ENCODE measurements at regions not wholly inside any gene's neighbourhood (a gene's known extent, or its start where the extent isn't known, plus 50 kb on each side); places are given as distances from the start of the nearest gene placed in this dataset.
A peak's percentile ranks its signal among the peaks of the same experiment; 100 is the strongest.

GRCh38 chr15:39130556-39131379 lies 450.1 kb upstream of the THBS1 start:
- no peak for DNase-seq

GRCh38 chr15:39131609-39132008 lies 449.3 kb upstream of the THBS1 start:
- DNase-seq: no peak

DNA sequence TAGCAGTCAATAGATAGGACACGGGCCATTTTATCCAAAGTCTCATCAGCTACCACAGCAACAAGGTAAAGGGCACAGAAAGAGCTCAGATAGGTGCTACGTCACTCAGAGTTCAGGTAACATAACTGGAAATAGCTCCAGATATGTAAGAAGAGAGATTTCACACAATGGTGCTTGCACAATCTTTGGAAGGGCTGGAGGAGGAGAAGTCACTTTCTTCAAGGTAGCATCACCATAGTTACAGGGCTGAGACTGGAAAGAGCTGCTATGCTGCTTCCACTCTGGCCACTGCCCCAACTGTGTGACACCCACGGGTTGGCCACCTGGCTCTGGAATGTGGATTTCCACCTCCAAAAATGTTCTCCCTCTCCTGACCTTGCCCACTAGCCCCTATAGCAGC lies 448.8 kb upstream of the THBS1 start:
- DNase-seq: no peak

DNA sequence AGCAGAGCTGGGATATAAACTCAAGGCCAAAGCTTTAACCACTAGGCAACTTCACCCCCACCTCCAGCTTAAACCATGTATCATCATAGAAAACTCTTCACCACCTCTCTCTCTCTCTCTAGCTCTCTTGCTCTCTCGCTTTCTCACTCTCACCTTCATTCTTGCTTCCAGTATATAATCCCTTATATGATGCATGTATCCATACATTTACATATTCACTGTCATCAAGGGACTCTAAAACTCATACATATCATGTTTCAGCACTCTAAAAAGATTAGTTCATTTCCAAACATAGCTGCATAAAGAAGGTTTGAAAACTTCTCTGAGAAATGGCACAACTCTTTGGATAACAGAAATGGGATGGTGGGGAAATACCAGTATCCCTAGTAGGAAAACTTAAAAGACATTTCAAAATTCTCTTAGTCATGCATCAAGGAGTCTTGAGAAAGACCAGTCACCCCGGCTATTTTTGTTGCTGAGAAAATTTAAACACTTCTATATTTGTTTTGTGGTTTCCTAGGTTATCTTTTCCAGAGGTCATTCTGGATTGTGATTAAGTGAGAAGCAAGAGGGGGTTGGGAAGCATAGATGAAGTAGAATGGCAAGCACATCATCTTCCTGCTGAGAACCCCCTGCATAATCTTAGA lies 447.8 kb upstream of the THBS1 start:
- peak; percentile 54 for DNase-seq

DNA sequence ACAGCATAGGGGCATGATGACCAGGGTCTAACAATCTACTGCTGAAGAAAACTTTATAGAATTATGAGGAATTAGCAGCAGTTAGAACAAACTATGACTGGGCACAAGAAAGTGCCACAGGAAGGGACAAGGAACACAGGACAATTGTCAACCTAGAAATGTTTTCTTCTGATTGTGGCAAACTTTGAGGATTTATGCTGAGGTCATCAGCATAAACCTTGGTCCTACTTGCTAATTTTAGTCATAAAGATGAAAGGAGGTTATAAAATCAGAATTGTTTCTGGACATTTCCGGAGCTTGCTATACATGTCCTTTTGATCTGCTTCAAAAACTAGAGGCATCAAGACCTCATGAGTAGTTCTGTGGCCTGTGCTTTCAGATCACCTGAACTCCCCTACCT lies 446.6 kb upstream of the THBS1 start:
- no peak for DNase-seq

- DNase-seq: no peak
These were observed 444.9 kb upstream of the THBS1 start for GRCh38 chr15:39135989-39136388.

DNA sequence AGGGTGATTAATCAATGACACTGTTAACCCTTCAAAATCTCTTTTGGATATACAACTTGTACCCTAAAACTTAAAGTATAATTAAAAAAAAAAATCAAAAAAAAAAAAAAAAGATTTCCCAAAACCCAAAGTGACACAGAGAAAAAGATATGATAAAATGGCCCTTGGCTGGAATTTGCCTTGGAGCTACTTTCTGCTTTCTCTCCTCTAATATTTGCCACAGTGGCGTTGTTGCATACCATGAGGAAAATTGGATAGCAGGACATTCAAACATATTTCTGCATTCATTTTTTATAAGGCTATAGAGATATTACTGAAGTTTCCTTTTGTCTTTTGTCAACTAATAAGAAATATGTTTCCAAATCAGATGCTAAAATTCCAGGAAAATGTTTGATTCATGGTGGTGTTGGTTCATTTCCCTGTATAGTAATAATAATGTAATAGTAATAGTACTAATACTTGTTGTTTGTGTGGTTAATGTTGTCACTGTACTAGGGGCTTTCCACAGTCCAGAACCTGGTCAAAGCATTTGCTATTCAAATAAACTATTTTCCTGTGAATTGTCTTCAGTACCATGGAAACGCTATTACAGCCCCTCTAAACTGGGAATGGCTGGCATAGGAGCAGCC lies 441.3 kb upstream of the THBS1 start:
- no peak for DNase-seq

- no peak for DNase-seq
These were observed 440.7 kb upstream of the THBS1 start for GRCh38 chr15:39140060-39140604.

DNA sequence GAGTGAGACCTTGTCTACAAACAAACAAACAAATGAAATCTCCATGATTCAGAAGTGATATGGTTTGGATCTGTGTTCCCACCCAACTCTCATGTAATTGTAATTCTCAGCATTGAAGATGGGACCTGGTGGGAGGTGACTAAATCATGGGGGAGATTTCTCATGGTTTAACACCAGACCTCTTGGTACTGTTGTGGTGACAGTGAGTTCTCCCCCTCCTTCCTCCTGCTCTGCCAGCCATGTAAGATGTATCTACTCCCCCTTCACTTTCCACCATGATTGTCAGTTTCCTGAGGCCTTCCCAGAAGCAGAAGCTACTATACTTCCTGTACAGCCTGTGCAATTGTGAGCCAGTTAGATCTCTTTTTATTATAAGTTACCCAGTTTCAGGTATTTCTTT lies 438.4 kb upstream of the THBS1 start:
- DNase-seq: no peak

DNA sequence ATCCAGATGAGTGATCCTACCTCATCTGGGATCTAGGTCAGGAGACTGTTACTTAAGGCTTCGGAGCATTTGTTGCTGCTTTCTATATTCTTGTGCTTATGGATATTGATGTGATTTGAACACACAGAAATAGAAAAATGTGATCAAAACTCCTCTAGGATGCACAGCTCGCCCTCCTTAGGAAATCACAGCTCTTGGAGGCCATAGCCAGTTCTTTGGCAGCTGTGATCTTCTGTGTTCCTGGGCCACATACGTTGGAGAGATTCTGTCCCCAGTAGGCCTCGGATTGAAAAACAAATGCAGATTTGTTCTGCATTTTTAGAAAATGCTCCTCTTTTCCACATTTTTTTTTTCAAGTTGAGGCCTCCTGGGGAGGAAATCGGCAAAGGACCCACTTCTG lies 437.4 kb upstream of the THBS1 start:
- no peak for DNase-seq

DNA sequence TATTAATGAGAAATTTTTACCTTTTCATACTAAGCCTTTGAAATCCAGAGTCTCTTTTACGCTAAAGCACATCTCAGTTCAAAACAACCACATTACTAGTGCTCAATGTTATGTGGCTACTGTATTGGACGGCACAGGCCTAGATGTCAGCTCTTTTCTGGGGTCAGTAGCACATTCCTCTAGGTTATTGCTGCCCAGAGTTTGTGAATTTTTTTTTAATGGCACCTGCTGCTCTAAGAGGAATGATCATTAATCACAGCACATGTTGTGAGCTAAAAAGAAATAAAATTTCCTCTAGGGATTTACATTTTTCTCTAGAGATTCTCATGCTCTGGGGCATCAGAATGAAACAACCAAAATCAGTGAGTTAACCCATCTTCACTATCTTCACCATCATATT lies 436.8 kb upstream of the THBS1 start:
- no peak for DNase-seq

DNA sequence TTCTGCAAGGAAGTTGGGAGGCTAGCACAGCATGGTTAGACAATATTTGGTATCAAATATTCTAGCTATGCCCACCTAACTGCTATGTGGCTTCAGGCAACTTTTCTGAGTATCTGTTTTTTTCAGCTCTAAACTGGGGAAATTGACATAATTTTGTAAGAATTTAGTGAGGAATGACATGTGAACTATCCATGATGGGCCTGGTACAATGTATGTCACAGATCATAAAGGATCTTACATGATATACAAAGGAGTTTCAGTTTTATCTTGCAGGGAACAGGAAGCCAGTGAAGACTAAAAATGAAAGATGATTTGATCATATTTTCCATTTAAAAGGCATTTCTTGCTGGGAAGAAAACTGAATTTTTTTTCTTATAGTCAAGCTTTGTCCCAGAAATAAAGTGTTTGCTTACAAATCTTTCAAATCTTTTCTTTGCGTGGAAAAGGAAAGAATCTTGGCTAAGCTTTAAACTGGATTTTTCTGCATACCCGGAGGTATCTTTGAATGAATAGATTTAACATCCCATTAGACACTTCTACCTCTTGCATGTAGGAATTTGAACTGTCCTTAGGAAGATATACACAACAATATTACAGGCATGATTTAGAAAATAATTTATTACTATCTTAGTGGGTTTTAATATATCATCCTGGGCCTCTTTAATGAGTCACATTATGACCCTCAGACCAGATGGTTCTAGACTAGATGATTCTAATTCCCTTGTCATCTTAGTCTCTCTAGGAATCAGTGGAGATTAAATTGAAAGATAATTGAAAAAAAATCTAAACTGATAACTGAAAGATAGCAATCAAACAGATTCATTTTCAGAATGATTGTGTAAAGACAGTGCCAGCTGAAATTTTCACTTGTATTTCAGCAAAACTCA lies 436.0 kb upstream of the THBS1 start:
- no peak for DNase-seq

DNA sequence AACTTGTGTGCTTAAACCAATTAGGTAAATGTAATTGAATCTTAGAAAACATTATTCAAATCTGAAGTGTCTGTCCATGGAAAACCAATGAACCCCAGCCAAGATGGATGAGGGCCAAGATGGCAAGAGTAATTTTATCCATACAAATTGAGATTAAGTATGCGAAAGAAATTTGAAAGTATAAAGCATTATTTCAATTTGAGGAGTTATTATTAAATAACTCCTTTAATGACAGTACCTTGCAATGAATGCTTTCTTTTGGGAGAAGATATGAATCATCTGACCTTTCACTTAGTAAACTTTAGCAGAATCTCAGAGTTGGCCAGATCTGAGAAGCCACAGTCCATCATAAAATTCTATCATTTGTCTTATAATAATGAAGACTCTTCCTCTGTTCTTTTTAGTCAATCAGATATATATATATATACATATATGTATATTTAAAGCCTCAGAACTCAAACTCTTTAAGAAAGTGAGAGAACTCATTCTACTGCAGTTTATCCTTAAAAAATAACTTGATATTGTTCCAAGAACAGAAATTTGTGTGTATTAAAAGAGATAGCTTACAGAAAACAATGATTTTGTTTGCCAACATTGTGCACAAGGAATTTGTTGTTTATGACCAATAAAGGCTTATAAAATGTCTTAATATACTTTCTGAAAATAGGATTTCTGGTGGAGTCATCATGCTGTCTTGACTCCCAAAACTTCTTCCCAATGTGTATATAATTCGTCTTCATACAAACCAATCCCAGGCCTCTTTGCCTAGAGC lies 434.8 kb upstream of the THBS1 start:
- no peak for DNase-seq

DNA sequence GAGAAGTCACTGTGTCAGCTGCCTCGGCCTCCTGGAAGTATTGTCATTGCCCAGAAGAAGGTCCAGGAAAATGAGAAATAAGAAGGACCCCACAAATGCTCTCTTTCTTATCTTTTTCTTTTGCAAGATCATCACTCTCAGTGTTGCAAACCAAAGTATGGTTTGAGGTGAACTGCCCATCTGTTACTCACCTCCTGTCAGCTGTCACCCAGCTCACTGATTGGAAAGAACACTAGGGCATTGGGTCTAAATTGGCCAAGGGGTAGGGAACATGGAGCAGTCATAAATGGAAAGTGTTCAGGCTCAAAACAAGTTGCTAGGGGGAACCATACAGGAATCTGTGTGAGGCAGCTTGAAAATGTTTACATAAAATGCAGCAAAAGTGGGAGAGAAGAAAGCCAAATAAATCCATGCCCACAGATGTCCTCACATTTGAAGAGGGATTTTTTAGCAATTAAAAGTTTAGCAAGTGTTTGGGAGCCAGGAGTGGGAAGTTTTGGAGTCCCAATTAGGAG lies 431.2 kb upstream of the THBS1 start:
- DNase-seq: no peak

GRCh38 chr15:39151545-39151944 lies 429.3 kb upstream of the THBS1 start:
- no peak for DNase-seq

GRCh38 chr15:39153058-39153714 lies 427.7 kb upstream of the THBS1 start:
- DNase-seq: no peak

DNA sequence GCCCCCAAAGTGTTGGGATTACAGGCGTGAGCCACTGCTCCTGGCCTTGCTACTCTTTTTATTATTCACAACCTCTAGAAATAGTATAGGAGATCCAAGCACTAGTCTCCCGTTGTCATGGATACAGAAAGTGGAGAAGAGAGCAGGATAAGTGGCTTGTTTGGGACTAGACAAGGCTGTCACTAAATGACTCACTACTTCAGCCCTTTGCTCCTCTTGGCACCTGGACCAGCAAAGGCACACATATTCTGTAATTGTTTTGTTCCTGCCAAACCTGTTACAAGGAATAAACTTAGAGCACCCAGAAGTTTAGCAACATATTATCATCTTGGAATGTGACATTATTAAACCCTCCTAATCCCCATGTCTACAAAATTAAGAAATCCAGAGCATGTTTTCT lies 427.2 kb upstream of the THBS1 start:
- DNase-seq: no peak

DNA sequence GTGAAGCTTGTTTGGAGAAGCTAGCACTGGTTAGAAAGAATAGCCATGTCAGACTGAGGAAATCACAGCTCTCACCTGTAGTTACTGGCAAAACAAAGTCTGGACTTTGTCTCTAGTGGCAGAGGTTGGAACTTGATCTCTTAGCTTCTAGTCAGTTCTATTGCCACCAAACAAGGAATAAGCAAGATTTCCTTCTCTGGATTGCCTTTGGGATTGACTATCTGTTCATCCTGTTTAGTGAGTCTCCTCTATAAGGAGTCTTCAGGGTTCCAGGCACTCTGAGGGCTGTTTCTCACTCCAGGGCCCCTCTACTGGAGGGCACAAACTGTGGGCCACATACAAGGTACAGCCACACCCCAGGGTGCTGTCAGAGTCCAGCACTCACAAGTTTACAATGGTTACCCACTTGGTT lies 426.6 kb upstream of the THBS1 start:
- DNase-seq: no peak

GRCh38 chr15:39154776-39155175 lies 426.1 kb upstream of the THBS1 start:
- DNase-seq: no peak

DNA sequence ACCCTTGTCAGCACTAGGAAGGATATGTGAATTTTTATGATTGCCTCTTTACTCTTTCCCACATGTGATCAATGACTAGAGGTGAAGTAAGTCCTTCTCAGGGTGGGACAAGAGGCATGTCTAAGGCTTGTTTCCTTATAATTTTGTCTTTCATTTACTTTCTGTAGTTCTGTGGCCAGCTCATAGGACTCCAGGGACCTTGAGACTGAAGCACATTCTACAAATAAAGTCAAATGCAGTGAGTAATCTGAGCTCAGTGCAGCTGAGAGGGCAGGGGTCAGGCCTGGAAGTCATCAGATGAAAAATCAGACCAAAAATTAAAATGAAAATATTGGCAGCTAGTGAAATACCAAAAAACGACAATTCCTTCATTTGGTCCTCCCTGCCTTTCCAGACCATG lies 424.7 kb upstream of the THBS1 start:
- DNase-seq: no peak

GRCh38 chr15:39156646-39157250 lies 424.1 kb upstream of the THBS1 start:
- no peak for DNase-seq

Measured in inflammatory macrophage treated with lipopolysaccharide for 4 hours (primary cell).